ENCODE measurements at regions not wholly inside any gene's neighbourhood (a gene's known extent, or its start where the extent isn't known, plus 50 kb on each side); places are given as distances from the start of the nearest gene placed in this dataset.

DNA sequence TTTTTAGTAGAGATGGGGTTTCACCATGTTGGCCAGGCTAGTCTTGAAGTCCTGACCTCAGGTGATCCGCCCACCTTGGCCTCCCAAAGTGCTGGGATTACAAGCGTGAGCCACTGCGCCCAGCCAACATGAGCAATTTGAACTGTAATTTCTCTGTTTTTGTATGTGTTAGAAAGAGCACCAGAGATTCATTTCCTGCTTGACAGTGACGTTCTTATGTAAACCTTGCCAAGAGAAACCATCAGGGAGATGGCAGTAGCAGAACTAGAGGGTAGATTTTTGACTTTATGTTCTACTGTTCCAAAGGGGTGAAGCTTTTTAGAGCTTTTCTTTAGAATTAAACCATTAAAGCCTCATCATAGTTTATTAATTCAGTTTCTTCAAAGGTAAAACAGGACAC is 148.1 kb upstream of the UMPS start:
- DNase-seq (ENCODE audit: low read depth) = no peak
- no peak for TF ChIP-seq CTCF (IDR thresholded peaks at IDR 0.05; ENCODE audit: insufficient read depth, low read depth, low read length)
- no peak overlapping the region for H3K4me3 ChIP-seq (ENCODE audit: low read depth, low read length)

DNA sequence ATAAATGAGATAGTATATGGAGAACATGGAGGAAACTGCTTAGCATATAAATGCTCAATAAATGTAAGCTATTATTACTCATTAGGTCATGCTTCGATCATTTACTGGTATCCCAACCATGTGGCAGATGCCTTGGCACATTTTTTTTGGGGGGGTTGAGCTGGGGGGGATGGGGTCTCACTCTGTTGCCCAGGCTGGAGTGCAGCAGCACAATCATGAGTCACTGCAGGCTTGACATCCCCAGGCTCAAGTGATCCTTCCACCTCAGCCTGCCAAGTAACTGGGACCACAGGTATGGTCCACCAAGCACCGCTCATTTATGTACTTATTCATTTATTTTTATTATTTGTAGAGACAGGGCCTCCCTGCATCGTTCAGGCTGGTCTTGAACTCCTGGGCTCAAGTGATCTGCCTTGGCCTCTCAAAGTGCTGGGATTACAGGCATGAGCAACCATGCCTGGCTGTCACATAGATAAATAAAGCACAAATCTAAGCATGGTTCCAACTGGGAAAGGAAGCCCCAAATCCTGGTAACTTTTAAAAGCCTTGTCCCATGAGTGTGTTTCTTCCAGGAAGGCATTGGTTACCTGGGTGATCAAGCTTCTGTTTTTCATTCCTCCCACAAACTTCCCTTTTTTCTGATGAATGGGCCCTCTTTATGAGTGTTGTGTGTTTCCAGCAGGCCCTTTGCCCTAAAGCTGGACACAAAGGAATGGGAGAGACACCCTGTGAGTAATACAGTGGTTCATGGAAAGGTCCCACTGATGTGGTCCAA is 147.4 kb upstream of the UMPS start:
- H3K4me3 ChIP-seq (ENCODE audit: low read depth, low read length) = no peak overlapping the region
- no peak for DNase-seq (ENCODE audit: low read depth)
- no peak for TF ChIP-seq CTCF (IDR thresholded peaks at IDR 0.05; ENCODE audit: insufficient read depth, low read depth, low read length)

- no peak for TF ChIP-seq CTCF (IDR thresholded peaks at IDR 0.05; ENCODE audit: insufficient read depth, low read depth, low read length)
- no peak for DNase-seq (ENCODE audit: low read depth)
- no peak overlapping the region for H3K4me3 ChIP-seq (ENCODE audit: low read depth, low read length)
These were observed 146.1 kb upstream of the UMPS start for GRCh38 chr3:124584245-124584551.

- TF ChIP-seq CTCF (IDR thresholded peaks at IDR 0.05; ENCODE audit: insufficient read depth, low read depth, low read length) = no peak
- DNase-seq (ENCODE audit: low read depth) = peak; percentile 35
These were observed 145.5 kb upstream of the UMPS start for GRCh38 chr3:124584552-124585391.

DNA sequence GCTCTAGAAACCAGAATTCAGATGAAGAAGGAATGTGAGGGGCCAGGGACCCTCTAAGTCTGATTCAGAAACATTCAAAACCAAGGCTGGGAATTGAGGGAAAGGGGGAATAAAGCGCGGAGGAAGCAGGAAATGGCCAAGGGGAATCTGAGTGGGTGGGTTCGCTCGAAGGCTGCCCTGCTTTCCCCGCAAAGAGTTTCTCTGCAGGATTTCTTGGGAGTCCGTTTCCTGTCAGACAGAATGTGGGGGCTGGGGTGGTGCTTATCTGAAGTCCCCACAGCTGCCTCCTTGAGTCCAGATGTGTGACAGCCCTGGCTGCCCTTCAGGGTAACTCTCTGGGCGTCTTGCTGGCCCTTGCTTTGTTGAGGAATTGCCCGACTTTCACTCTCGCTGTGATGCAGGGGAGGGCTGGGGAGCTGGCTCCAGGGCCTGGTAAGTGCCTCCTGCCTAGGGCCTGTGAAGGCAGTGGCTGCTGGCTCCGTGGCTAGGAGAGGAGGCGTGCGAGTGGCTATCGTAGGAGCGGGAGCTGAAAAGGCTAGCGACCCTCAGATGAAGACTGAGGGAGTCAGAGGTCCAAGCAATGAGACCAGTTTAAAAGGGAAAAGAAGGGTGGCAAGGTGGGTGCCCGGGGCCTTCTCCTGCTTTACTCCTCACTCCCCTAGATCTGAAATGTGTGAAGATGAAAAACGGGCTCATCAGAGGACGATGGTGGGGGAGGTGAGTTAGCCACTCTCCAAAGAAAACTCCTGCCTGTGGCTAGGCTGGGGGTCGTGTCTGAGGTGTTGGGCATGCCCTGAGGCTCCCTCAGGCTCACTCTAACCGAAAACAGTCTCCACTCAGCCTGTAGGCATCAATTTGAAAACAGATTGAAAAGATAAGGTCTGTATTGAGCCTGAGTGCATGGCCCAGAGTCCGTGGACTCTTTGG is 143.9 kb upstream of the UMPS start:
- H3K4me3 ChIP-seq (ENCODE audit: low read depth, low read length) = no peak overlapping the region
- DNase-seq (ENCODE audit: low read depth) = no peak
- TF ChIP-seq CTCF (IDR thresholded peaks at IDR 0.05; ENCODE audit: insufficient read depth, low read depth, low read length) = no peak

More at GRCh38 chr3:124584552-124585391, 145.5 kb upstream of the UMPS start:
- peak overlapping the region; percentile 49 for H3K4me3 ChIP-seq (ENCODE audit: low read depth, low read length)

- DNase-seq (ENCODE audit: low read depth) = no peak
- no peak overlapping the region for H3K4me3 ChIP-seq (ENCODE audit: low read depth, low read length)
- no peak for TF ChIP-seq CTCF (IDR thresholded peaks at IDR 0.05; ENCODE audit: insufficient read depth, low read depth, low read length)
These were observed 143.2 kb upstream of the UMPS start for GRCh38 chr3:124587053-124587408.
